HTERT RPE-1 (cell line): ENCODE measurements at regions not wholly inside any gene's neighbourhood (a gene's known extent, or its start where the extent isn't known, plus 50 kb on each side); places are given as distances from the start of the nearest gene placed in this dataset.

Experiments
- in situ Hi-C: fragments of 300-500 bp; cut with MboI; formaldehyde crosslinking; loops from 4 replicates; pipeline ENCODE4 v1.14.3; 2020; ENCODE audit warnings: low sequenced_read_pairs

DNA sequence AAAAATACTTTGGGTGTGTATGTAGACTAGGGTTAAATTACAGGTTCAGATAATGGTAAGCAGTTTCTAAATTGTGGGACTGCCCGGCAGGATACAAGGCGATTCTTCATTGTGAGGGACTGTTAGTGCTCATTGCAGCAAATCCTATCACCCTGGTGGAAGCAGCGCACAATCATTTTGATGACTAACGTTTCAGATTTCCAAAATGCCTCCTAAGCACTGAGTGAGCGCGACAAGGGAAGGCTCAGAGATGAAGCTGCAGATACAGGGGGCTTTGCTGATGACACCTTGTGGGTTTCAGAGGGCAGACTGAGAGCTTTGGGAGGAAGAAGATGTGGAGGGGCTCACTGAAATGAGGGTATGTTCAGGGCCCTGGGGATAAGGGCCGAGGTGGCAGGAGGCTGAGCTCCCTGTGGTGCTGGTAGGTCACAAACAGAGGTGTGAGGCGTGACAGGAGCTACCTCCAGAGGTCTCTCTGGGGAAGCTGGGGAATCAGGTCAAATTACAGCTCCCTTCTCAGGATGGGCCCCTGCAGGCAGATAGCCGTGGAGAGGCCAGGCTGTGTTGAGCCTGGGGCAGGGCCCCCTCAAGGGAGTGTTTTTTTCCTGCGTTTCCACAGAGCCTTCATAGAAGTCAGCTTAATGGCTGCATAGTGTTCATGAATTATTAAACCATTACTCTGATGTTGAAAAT lies 84.5 kb upstream of the FYN start:
- in situ Hi-C loops: no loop called here

- in situ Hi-C loops: no loop called here
These were observed 85.3 kb upstream of the FYN start for GRCh38 chr6:111958534-111958933.

- in situ Hi-C loops: no loop called here
These were observed 86.5 kb upstream of the FYN start for GRCh38 chr6:111959766-111960165.

GRCh38 chr6:111967131-111967530 lies 86.8 kb upstream of the CCN6 start:
- in situ Hi-C loops: no loop called here

GRCh38 chr6:111970426-111970825 lies 83.5 kb upstream of the CCN6 start:
- in situ Hi-C loops: no loop called here

DNA sequence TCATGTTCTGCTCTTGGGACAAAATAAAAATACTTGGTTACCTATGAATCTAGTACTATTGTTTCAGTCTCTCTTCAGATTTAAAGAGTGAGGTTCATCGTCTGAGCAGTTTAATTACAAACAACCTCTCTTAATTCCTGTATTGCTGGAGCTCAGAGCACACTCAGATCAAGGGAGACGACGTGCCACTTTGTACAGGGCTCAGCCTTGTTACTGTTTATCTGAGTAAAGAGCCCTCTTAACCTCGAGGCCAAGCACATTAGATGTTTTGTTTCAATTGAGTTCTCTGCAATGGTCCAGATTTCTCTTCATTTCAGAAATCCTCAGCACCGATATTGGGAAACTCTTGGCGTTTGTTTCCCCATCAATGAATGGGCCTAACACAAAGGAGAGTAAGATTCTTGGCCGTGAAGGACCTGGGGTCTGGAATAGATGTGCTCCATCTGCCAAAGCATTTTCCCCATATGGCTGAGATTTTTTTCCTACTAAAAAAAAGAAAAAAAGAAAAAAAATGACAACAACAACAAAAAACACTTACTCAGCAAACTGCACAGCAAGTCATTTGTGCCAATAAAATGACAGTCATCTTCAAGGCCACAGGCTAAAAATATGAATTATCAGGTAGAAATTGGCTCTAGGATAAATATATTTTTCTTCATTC lies 82.6 kb upstream of the CCN6 start:
- in situ Hi-C loops: no loop called here

GRCh38 chr6:111971866-111972532 lies 81.9 kb upstream of the CCN6 start:
- in situ Hi-C loops: no loop called here

DNA sequence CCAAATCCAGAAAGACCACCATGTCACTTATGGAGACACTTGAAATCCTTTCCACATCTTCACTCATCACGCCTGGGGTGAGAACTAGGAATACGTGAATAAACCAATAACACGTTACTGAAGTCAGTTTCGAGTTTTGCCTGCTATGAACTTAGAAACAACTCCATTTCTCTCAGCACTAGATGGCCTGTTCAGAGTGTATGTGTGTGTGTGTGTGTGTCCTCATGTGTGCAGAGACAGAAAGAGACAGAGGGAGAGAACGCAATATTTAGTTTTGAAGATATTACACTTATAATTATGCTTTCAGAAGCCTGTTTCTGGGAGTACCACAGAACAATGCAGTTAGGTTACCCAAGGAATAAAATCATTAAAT lies 81.2 kb upstream of the CCN6 start:
- in situ Hi-C loops: no loop called here

DNA sequence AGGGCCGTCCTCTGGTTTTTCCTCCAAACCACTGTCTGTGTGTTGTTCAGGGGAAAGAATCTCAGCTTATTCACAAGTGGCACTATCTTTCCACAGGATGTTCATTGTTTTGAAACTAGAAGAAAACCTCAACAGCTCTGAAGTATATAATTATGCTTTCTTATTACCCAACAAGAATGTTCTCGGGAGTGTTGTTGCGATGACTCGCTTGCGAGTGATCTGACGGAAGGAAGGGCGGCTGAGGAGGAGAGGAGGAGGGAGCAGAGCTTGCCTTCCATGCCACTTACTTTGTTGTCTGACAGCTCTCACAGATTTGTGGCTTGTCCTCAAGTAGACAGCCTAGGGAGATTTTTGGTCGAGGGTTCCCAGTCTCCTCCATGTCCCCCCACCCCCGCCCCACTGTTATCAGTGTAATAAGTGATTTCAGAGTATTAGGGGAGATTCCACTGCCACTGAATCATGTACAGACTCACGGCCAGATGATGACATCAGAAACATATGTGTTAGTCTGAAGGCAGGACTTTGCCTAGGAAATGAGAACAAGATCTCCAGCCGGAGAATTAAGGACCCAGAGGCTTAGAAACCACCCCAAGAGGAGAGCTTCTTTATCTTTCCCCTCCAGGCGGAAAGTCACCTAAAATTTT lies 80.7 kb upstream of the CCN6 start:
- in situ Hi-C loops: no loop called here

GRCh38 chr6:111973927-111974639 lies 79.8 kb upstream of the CCN6 start:
- in situ Hi-C loops: no loop called here

- in situ Hi-C loops: no loop called here
These were observed 78.4 kb upstream of the CCN6 start for GRCh38 chr6:111975466-111975865.

- in situ Hi-C loops: no loop called here
These were observed 77.8 kb upstream of the CCN6 start for GRCh38 chr6:111976139-111976538.

DNA sequence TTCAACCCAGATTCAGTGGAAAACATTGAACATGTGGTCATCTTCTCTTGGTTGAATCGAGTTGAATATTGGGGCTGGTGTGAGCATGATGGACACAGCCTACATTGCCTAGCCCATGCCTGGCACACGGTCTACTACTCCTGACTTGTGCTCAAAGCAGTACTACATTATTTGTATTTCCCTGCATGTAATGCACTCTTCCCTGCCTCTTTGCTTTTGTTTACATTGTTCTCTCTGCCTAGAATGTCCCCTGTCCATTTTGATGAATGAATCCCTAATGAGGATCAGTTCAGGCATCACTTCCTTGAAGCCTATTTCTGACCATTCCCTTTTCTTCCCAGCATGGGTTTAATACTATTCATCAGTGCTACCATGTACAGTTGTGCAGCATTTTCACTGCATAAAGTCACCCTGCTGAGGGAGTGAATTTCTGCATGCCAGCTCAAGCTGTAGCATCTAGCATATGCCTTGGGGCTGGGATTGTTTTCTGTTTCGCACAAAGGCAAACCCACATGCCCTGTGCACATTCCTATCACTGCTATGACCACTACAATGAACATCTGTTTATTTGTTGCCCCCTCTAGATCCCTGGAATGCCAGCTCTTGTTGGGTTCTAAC lies 75.3 kb upstream of the CCN6 start:
- in situ Hi-C loops: no loop called here

DNA sequence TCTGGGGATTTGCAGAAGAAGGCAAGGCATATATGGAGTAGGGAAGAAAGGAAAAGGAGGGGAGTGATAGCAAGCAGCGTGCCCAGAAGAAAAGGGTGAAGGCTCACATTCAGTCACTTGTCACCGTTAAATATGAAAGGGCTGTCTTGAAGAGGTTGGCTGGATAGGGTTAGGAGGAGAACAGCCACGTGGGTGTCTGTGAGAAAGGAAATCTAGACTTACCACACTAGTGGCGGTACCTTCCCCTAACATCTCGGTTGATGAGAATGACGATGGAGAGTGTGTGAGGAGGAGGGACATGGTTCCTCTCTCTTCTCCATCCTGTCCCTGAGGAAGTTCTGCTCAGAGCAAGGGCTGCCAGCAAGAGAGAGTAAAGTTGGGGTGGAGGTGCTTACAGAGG lies 74.3 kb upstream of the CCN6 start:
- in situ Hi-C loops: no loop called here

DNA sequence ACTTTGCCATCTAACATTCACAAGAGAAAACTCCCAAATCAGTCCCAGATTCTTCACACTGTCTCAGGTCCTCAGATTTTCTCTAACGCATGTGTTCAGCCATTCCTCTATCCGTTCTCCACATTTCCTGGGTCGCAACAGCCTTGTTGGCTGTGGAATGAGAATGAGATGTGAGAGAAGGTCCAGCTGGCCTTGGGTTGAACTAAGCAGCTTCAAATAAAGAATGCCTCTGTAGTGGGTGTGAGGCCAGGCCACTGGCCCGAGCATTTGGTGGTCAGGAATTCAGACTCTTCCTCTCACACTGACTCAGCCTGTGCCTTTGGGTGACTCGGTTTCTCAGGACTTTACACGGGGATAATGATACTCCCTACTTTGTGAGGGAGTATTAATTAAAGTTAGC lies 73.8 kb upstream of the CCN6 start:
- in situ Hi-C loops: no loop called here

- in situ Hi-C loops: no loop called here
These were observed 72.7 kb upstream of the CCN6 start for GRCh38 chr6:111980971-111981840.

DNA sequence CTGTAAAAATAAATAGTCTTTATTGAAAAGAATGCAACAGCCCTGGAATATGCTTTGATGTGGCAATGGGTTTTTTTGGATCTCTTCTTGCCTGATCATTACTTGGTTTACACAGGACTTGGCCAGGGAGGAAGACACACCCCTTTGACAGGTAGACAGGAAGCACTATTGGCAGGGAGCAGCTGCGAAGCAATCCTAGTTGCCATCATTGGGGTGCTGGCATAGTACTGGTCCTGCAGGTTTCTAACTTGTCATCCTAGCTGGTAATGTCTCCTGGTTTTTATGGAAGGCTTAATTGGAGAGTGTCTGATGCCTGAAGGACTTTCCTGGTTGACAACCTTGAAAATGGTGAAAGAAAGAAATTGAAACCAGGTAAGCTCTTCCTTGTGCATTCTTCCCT lies 71.2 kb upstream of the CCN6 start:
- in situ Hi-C loops: no loop called here

GRCh38 chr6:111983193-111983592 lies 70.7 kb upstream of the CCN6 start:
- in situ Hi-C loops: no loop called here

DNA sequence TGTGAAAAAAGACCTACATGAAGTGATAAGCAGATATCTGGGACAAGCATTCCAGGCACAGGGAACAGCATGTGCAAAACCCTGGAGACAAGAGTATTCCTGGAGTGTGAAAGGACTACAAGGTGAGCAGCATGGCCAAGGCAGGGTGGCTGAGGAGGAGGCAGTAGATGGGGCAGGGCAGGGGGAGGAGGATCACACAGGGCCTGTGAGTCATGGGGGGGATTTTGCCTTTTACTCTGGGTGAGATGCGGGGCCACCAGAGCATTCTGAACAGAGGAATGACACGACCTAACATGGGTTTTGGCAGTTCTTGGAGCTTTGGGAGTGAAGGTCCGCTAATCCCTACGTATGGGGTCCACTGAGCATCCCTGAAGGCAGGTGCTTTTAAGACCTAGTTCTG lies 69.8 kb upstream of the CCN6 start:
- in situ Hi-C loops: no loop called here
